Skeletal muscle tissue (tissue), 3 donors: ENCODE measurements at regions not wholly inside any gene's neighbourhood (a gene's known extent, or its start where the extent isn't known, plus 50 kb on each side); places are given as distances from the start of the nearest gene placed in this dataset.

Experiments used
- H3K27ac ChIP-seq: one replicate; pipeline ENCODE4 v1.7.0; 2013; ENCODE audit warnings: mild to moderate bottlenecking, low read depth, low read length, inconsistent platforms
- H3K27me3 ChIP-seq, 3 donors: one replicate each; pipeline ENCODE4 v1.7.0; 2013; ENCODE audit warnings: low read length in 3 of 3; ENCODE audit not compliant: control insufficient read depth in 3 of 3, insufficient read depth in 3 of 3
- H3K36me3 ChIP-seq, 3 donors: one replicate each; pipeline ENCODE4 v1.7.0; 2013; ENCODE audit warnings: low read length in 3 of 3; ENCODE audit not compliant: control insufficient read depth in 3 of 3, insufficient read depth in 3 of 3
- H3K4me1 ChIP-seq, 3 donors: one replicate each; pipeline ENCODE4 v1.7.0; 2013; ENCODE audit warnings: low read length in 3 of 3, mild to moderate bottlenecking in 3 of 3; ENCODE audit not compliant: control insufficient read depth in 3 of 3, insufficient read depth in 3 of 3
- H3K4me3 ChIP-seq, 3 donors: one replicate each; pipeline ENCODE4 v1.7.0; 2013; ENCODE audit warnings: low read length in 3 of 3
- H3K9ac ChIP-seq, 3 donors: one replicate each; pipeline ENCODE4 v1.7.0; 2013; ENCODE audit warnings: low read length in 3 of 3, mild to moderate bottlenecking in 3 of 3, moderate library complexity in 2 of 3, low read depth in 1 of 3
- H3K9me3 ChIP-seq, 3 donors: one replicate each; pipeline ENCODE4 v1.7.0; 2013; ENCODE audit warnings: low read length in 3 of 3; ENCODE audit not compliant: control insufficient read depth in 3 of 3
- donor health status: Osteomylitis.

- Histone ChIP-seq H3K36me3 (no peaks in the 10 kb centered on the region), H3K27ac (no peak overlapping the region), H3K4me3 (no peak overlapping the region), H3K27me3 (no peaks in the 10 kb centered on the region), H3K4me1 (no peaks in the 10 kb centered on the region), H3K9ac (no peak overlapping the region), H3K9me3 (no peaks in the 10 kb centered on the region)
Measured at GRCh38 chr4:187065806-187066205, 342.1 kb upstream of the FAT1 start.

GRCh38 chr4:187069398-187069797 lies 345.7 kb upstream of the FAT1 start:
- no peaks in the 10 kb centered on the region for H3K36me3 ChIP-seq
- no peak overlapping the region for H3K4me3 ChIP-seq
- no peak overlapping the region for H3K9ac ChIP-seq
- H3K4me1 ChIP-seq, result no peaks in the 10 kb centered on the region
- no peaks in the 10 kb centered on the region for H3K27me3 ChIP-seq
- H3K9me3 ChIP-seq, result no peaks in the 10 kb centered on the region
- H3K27ac ChIP-seq, result no peak overlapping the region

DNA sequence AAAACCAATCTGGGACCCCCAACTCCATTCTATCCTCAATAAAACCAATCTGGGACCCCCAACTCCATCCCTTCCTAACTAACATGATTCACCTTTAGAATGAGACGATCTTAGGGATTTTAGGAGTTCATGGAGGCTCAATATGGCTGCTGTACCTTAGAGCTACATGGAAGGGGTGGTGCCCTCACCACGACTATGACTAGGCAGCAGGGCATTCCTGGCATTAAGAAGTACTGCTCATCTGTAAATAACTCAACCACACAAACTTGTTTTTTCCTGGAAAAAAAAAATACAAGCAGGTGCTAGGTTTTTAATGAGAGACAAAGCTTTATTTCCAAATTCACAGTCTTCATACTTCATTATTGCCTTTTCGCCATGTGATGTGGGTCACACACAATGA lies 346.5 kb upstream of the FAT1 start:
- Histone ChIP-seq H3K9ac (no peak overlapping the region), H3K9me3 (no peaks in the 10 kb centered on the region), H3K27ac (no peak overlapping the region), H3K4me1 (no peaks in the 10 kb centered on the region), H3K36me3 (no peaks in the 10 kb centered on the region), H3K27me3 (no peaks in the 10 kb centered on the region), H3K4me3 (no peak overlapping the region)

- H3K4me3 ChIP-seq, result no peak overlapping the region
- no peak overlapping the region for H3K27ac ChIP-seq
- no peaks in the 10 kb centered on the region for H3K27me3 ChIP-seq
- no peaks in the 10 kb centered on the region for H3K36me3 ChIP-seq
- H3K9ac ChIP-seq, result no peak overlapping the region
- H3K4me1 ChIP-seq, result no peaks in the 10 kb centered on the region
- no peaks in the 10 kb centered on the region for H3K9me3 ChIP-seq
Measured at GRCh38 chr4:187070740-187071139, 347.1 kb upstream of the FAT1 start.

DNA sequence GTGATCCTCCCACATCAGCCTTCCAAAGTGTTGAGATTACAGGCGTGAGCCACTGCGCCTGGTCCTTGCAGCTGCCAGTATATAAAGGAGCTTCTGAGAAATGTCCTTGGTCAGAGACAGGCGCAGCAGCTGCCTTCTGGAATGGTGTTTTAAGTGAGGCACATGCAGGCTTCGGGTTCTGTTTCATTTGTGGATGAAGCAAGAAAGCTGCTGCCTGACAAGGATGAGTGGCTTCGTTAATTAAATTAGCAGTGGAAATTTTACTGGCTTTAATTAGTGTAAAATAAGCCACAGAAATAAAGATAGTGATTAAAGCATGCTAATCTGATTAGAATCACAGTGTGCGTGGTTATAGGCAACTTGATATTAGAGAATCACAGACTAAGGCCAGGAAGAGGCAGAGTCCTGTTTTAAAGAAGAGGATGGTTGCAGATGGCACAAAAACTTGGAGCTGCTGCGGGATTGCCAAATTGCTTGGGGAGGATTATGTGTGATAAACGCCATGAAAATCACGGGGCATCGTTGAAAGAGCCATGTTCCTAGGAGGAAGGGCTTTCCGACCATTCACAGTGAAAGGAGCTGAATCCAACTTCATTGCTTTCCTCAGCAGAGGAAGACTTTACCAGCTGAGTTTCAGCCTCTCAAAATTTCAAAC lies 348.4 kb upstream of the FAT1 start:
- Histone ChIP-seq H3K36me3 (no peaks in the 10 kb centered on the region), H3K27ac (no peak overlapping the region), H3K27me3 (no peaks in the 10 kb centered on the region), H3K4me3 (no peak overlapping the region), H3K4me1 (no peaks in the 10 kb centered on the region), H3K9ac (no peak overlapping the region), H3K9me3 (no peaks in the 10 kb centered on the region)

DNA sequence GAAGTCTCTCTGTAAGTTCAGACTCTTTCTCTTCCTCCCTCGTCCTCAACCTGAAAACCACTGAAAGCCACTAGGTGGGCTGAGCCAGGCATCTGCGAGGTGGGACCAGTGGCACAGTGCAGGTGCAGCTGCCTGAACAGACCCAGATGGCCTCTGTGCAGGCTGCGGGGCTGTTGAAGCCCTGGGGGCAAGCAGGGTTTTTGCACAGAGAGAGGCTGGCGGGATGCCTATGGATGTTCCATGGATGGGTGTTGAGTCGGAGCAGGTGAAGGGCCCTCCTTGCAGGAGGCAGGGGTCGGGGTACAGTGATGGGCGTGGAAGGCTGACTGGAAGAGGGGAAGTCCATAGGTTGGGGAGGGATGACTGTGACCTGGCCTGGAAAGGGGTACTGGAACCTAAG lies 350.2 kb upstream of the FAT1 start:
- H3K9me3 ChIP-seq, result no peaks in the 10 kb centered on the region
- no peaks in the 10 kb centered on the region for H3K4me1 ChIP-seq
- H3K36me3 ChIP-seq, result no peaks in the 10 kb centered on the region
- no peak overlapping the region for H3K27ac ChIP-seq
- no peak overlapping the region for H3K9ac ChIP-seq
- no peaks in the 10 kb centered on the region for H3K27me3 ChIP-seq
- no peak overlapping the region for H3K4me3 ChIP-seq

GRCh38 chr4:187075514-187075913 lies 351.9 kb upstream of the FAT1 start:
- Histone ChIP-seq H3K27me3 (peaks cover 0 to 3% (median 0%) of the 10 kb centered on the region in 3 donors), H3K36me3 (no peaks in the 10 kb centered on the region), H3K4me1 (no peaks in the 10 kb centered on the region), H3K9me3 (no peaks in the 10 kb centered on the region), H3K4me3 (no peak overlapping the region), H3K27ac (no peak overlapping the region), H3K9ac (no peak overlapping the region)

GRCh38 chr4:187077744-187078401 lies 354.2 kb upstream of the FAT1 start:
- Histone ChIP-seq H3K9ac (no peak overlapping the region), H3K27me3 (peaks cover 0 to 3% (median 0%) of the 10 kb centered on the region in 3 donors), H3K9me3 (no peaks in the 10 kb centered on the region), H3K4me1 (no peaks in the 10 kb centered on the region), H3K4me3 (no peak overlapping the region), H3K36me3 (no peaks in the 10 kb centered on the region), H3K27ac (no peak overlapping the region)

DNA sequence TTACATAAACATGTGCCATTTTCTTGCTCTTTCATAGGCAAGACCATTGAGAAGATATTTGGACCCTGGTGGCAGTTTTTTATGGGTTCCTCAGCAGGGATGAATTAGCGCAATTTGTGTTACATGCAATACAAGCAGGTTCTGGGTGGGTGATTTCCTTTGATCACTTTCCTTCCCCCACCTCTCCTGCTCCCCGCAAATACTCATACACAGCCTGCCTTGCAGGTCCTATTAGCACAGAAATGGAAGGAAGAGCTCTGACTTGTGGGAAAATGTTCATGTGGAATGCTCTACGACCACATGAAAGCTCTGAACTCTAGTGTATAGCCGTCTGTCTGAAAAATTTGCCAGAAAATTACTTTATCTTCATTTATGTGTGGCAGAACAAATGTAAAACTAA lies 361.0 kb upstream of the FAT1 start:
- Histone ChIP-seq H3K36me3 (no peaks in the 10 kb centered on the region), H3K9me3 (no peaks in the 10 kb centered on the region), H3K27me3 (no peaks in the 10 kb centered on the region), H3K9ac (no peak overlapping the region), H3K4me1 (no peaks in the 10 kb centered on the region), H3K4me3 (no peak overlapping the region), H3K27ac (no peak overlapping the region)

- H3K9me3 ChIP-seq, result no peaks in the 10 kb centered on the region
- no peak overlapping the region for H3K4me3 ChIP-seq
- H3K36me3 ChIP-seq, result no peaks in the 10 kb centered on the region
- no peak overlapping the region for H3K27ac ChIP-seq
- no peak overlapping the region for H3K9ac ChIP-seq
- no peaks in the 10 kb centered on the region for H3K4me1 ChIP-seq
- no peaks in the 10 kb centered on the region for H3K27me3 ChIP-seq
Measured at GRCh38 chr4:187085339-187085738, 361.7 kb upstream of the FAT1 start.
